ENCODE measurements at regions not wholly inside any gene's neighbourhood (a gene's known extent, or its start where the extent isn't known, plus 50 kb on each side); places are given as distances from the start of the nearest gene placed in this dataset.

DNA sequence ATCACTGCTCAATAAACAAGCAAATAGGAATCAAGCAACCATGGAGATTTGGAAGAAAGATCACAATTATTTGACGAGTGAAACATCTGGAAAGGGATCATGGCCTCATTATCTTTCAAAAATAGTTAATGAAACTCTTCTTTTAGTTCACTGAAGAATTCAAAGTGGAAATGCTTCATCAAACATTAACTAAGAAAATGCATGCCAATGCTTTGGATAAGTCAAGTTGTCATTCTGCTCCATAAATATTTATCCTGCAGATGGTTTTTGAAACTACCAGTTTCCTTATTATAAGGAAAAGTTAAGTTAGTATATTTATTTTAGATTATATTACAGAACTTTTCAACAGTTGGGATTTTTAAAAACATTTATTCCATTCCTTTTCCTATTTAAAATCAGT is 206.5 kb upstream of the ADGRL2 start:
- H3K23me2 ChIP-seq (ENCODE audit: low read depth, low read length), result no peaks in the 10 kb centered on the region
- H3K9me3 ChIP-seq (ENCODE audit: insufficient read depth in 2 of 2, low read depth in 1 of 2, low read length in 1 of 2), result no peaks in the 10 kb centered on the region; a peak in 1 of 4 replicates
- no peak overlapping the region for H3K4me3 ChIP-seq (ENCODE audit: extremely low read depth in 1 of 4, insufficient read depth in 2 of 4, low read depth in 3 of 4, low read length in 4 of 4)
- no peak overlapping the region for H3K18ac ChIP-seq (ENCODE audit: extremely low read depth, low read length)
- no peaks in the 10 kb centered on the region for H3K79me1 ChIP-seq (ENCODE audit: low read depth, low read length)
- no peak overlapping the region for H2BK120ac ChIP-seq (replicated peaks; ENCODE audit: low read depth, low read length)
- H4K8ac ChIP-seq (ENCODE audit: extremely low read depth, insufficient read depth, low read length), result no peak overlapping the region
- no peaks in the 10 kb centered on the region for H4K20me1 ChIP-seq (replicated peaks in 1 of 2; ENCODE audit: control insufficient read depth in 1 of 2, insufficient read depth in 2 of 2, low read length in 2 of 2)
- H3K4me2 ChIP-seq (ENCODE audit: insufficient read depth in 1 of 2, low read depth in 2 of 2, low read length in 2 of 2), result no peak overlapping the region
- H3K14ac ChIP-seq (ENCODE audit: insufficient read length), result no peak overlapping the region
- H2BK20ac ChIP-seq (ENCODE audit: low read length), result no peak overlapping the region
- TF ChIP-seq CBX8 (IDR thresholded peaks at IDR 0.05; ENCODE audit: borderline replicate concordance, low read depth, low read length) (no peak), EP300 (IDR thresholded peaks at IDR 0.05; ENCODE audit: borderline replicate concordance in 1 of 2, low read depth in 2 of 2, low read length in 2 of 2) (no peak), ASH2L (IDR thresholded peaks at IDR 0.05; ENCODE audit: low read length) (no peak), KDM5A (IDR thresholded peaks at IDR 0.05; ENCODE audit: low read length) (no peak), NRF1 (IDR thresholded peaks at IDR 0.05; ENCODE audit: low read depth, low read length) (no peak)
- no peak overlapping the region for H3K9ac ChIP-seq (replicated peaks in 1 of 4; ENCODE audit: extremely low read depth in 1 of 4, low read depth in 3 of 4, low read length in 3 of 4)
- no peak overlapping the region for H3K4ac ChIP-seq (replicated peaks; ENCODE audit: insufficient read length, low read depth, low read length)
- H2BK12ac ChIP-seq (ENCODE audit: low read depth, low read length), result no peak overlapping the region
- no peaks in the 10 kb centered on the region for H3K27me3 ChIP-seq (replicated peaks in 1 of 4; ENCODE audit: control insufficient read depth in 3 of 4, extremely low read depth in 1 of 4, insufficient read depth in 3 of 4, low read length in 3 of 4)
- no peak overlapping the region for H4K91ac ChIP-seq (replicated peaks; ENCODE audit: insufficient read length, low read length)
- no peaks in the 10 kb centered on the region for H3K79me2 ChIP-seq (ENCODE audit: control insufficient read depth in 1 of 2, insufficient read depth in 2 of 2, low read length in 2 of 2)
- H2BK15ac ChIP-seq (ENCODE audit: low read length), result no peak overlapping the region
- no peak overlapping the region for H2AK5ac ChIP-seq (ENCODE audit: low read depth, low read length)
- DNase-seq (ENCODE audit: low read depth in 1 of 2, low spot score in 2 of 2) (no peak), FAIRE-seq (no peak)
- H3K4me1 ChIP-seq (replicated peaks in 1 of 4; ENCODE audit: control insufficient read depth in 3 of 4, insufficient read depth in 4 of 4, low read length in 3 of 4), result peaks cover 0 to 4% (median 2%) of the 10 kb centered on the region in 4 experiments; a peak in 2 of 7 replicates
- POLR2A ChIA-PET (ENCODE audit: partially characterized antibody), result no interaction called here
- H3K36me3 ChIP-seq (ENCODE audit: control insufficient read depth in 2 of 4, insufficient read depth in 4 of 4, low read length in 3 of 4), result no peaks in the 10 kb centered on the region
- CTCF ChIA-PET (ENCODE audit: partially characterized antibody), result no interaction called here
- H3K56ac ChIP-seq (replicated peaks; ENCODE audit: insufficient read length, low read depth, low read length), result no peak overlapping the region
- no peak overlapping the region for H3K27ac ChIP-seq (ENCODE audit: low read depth, low read length)
- no peak overlapping the region for H3K23ac ChIP-seq (ENCODE audit: insufficient read length)
- no peak overlapping the region for H2AFZ ChIP-seq (ENCODE audit: low read length)
- 94% methylated on average over 1 of the region's 1 CpG; no CpG with 5 or more reads in 1 of the 2 experiments for WGBS, 2 experiments (ENCODE audit: extremely low coverage in 1 of 2, insufficient coverage in 1 of 2, insufficient read length in 1 of 2, insufficient replicate concordance in 2 of 2, low coverage in 1 of 2, low lambda C conversion rate in 2 of 2, missing lambda C conversion rate in 1 of 2)
- no peak overlapping the region for H4K5ac ChIP-seq (ENCODE audit: insufficient read length, low read depth, low read length)
- H2BK5ac ChIP-seq (ENCODE audit: low read depth, low read length), result no peak overlapping the region

Measured in H1 (cell line).